ENCODE measurements at regions not wholly inside any gene's neighbourhood (a gene's known extent, or its start where the extent isn't known, plus 50 kb on each side); places are given as distances from the start of the nearest gene placed in this dataset.

GRCh38 chr7:159209429-159209828, 64.8 kb upstream of the VIPR2 start:
- Histone ChIP-seq H3K27me3 (ENCODE audit: control insufficient read depth, insufficient read depth, low read length, poor library complexity, severe bottlenecking) (no peaks in the 10 kb centered on the region), H3K36me3 (ENCODE audit: control insufficient read depth, insufficient read depth, low read length) (no peaks in the 10 kb centered on the region), H3K9me3 (ENCODE audit: control insufficient read depth, low read length) (peaks cover 74% of the 10 kb centered on the region), H3K4me1 (ENCODE audit: control insufficient read depth, insufficient read depth, low read length) (no peaks in the 10 kb centered on the region), H3K27ac (ENCODE audit: low read depth, low read length) (no peak overlapping the region), H3K9ac (ENCODE audit: extremely low read depth, low read length, poor library complexity, severe bottlenecking) (no peak overlapping the region), H3K4me3 (ENCODE audit: low read length) (no peak overlapping the region)
- Mint-ChIP-seq H3K4me3 (no peak overlapping the region), H3K27me3 (ENCODE audit: insufficient read depth) (peaks cover 2% of the 10 kb centered on the region), H3K27ac (no peak overlapping the region), H3K4me1 (no peaks in the 10 kb centered on the region), H3K36me3 (ENCODE audit: low read depth) (no peaks in the 10 kb centered on the region), H3K9me3 (peaks cover 35% of the 10 kb centered on the region)
- TF ChIP-seq CTCF (conservative IDR thresholded peaks at IDR 0.05) = no peak
- peak; percentile 2 for DNase-seq
- WGBS, 2 experiments (ENCODE audit: insufficient coverage in 1 of 2, insufficient read length in 1 of 2) = 67 to 94% methylated on average over 2 to 3 of the region's 3 CpGs

- H3K27ac ChIP-seq (ENCODE audit: low read depth, low read length) = no peak overlapping the region
- H3K36me3 ChIP-seq (ENCODE audit: control insufficient read depth, insufficient read depth, low read length) = no peaks in the 10 kb centered on the region
- Mint-ChIP-seq H3K27me3 (ENCODE audit: insufficient read depth) (peaks cover 2% of the 10 kb centered on the region), H3K4me3 (no peak overlapping the region), H3K4me1 (no peaks in the 10 kb centered on the region), H3K36me3 (ENCODE audit: low read depth) (no peaks in the 10 kb centered on the region), H3K9me3 (peaks cover 38% of the 10 kb centered on the region), H3K27ac (no peak overlapping the region)
- no peak overlapping the region for H3K9ac ChIP-seq (ENCODE audit: extremely low read depth, low read length, poor library complexity, severe bottlenecking)
- 60 to 74% methylated on average over 2 of the region's 2 CpGs for WGBS, 2 experiments (ENCODE audit: insufficient coverage in 1 of 2, insufficient read length in 1 of 2)
- H3K9me3 ChIP-seq (ENCODE audit: control insufficient read depth, low read length) = peaks cover 72% of the 10 kb centered on the region
- no peak for TF ChIP-seq CTCF (conservative IDR thresholded peaks at IDR 0.05)
- no peaks in the 10 kb centered on the region for H3K27me3 ChIP-seq (ENCODE audit: control insufficient read depth, insufficient read depth, low read length, poor library complexity, severe bottlenecking)
- no peaks in the 10 kb centered on the region for H3K4me1 ChIP-seq (ENCODE audit: control insufficient read depth, insufficient read depth, low read length)
- DNase-seq = peak; percentile 12
- H3K4me3 ChIP-seq (ENCODE audit: low read length) = no peak overlapping the region
Measured at GRCh38 chr7:159207951-159208350, 63.3 kb upstream of the VIPR2 start.

- Histone ChIP-seq H3K9ac (ENCODE audit: extremely low read depth, low read length, poor library complexity, severe bottlenecking) (no peak overlapping the region), H3K36me3 (ENCODE audit: control insufficient read depth, insufficient read depth, low read length) (no peaks in the 10 kb centered on the region), H3K27ac (ENCODE audit: low read depth, low read length) (no peak overlapping the region), H3K27me3 (ENCODE audit: control insufficient read depth, insufficient read depth, low read length, poor library complexity, severe bottlenecking) (no peaks in the 10 kb centered on the region), H3K9me3 (ENCODE audit: control insufficient read depth, low read length) (peaks cover 67% of the 10 kb centered on the region), H3K4me3 (ENCODE audit: low read length) (no peak overlapping the region), H3K4me1 (ENCODE audit: control insufficient read depth, insufficient read depth, low read length) (no peaks in the 10 kb centered on the region)
- Mint-ChIP-seq H3K4me1 (no peaks in the 10 kb centered on the region), H3K4me3 (no peak overlapping the region), H3K9me3 (peaks cover 35% of the 10 kb centered on the region), H3K27ac (no peak overlapping the region), H3K27me3 (ENCODE audit: insufficient read depth) (peaks cover 2% of the 10 kb centered on the region), H3K36me3 (ENCODE audit: low read depth) (no peaks in the 10 kb centered on the region)
- DNase-seq = peak; percentile 12
- TF ChIP-seq CTCF (conservative IDR thresholded peaks at IDR 0.05) = no peak
- WGBS, 2 experiments (ENCODE audit: insufficient coverage in 1 of 2, insufficient read length in 1 of 2) = 60 to 64% methylated on average over 4 to 5 of the region's 5 CpGs
Measured at GRCh38 chr7:159207393-159207792, 62.7 kb upstream of the VIPR2 start.

All from endodermal cell (in vitro differentiated cells).